ENCODE measurements at regions not wholly inside any gene's neighbourhood (a gene's known extent, or its start where the extent isn't known, plus 50 kb on each side); places are given as distances from the start of the nearest gene placed in this dataset.

DNA sequence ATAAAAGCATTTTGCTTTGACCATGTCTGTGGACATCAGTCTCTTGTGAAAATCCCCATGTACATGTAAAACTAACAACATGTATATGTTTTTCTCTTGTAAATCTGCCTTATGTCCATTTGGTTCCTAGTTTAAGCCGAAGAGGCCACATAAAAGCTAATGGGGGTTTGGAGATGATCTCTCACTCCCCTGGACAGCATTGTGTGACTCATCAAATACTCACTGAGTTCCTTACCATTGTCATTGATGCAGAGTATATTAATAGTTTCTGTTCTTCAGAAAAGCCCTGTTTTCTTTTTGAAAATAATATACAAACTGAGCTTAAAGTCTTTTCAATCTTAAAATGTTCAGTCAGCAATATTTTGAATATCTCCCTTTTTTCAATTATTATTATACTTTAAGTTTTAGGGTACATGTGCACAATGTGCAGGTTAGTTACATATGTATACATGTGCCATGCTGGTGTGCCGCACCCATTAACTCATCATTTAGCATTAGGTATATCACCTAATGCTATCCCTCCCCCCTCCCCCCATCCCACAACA is 536.7 kb upstream of the HTR2A start:
- Histone ChIP-seq H3K79me1 (ENCODE audit: low read depth in 1 of 2, low read length in 2 of 2) (no peaks in the 10 kb centered on the region), H3K9ac (ENCODE audit: low read depth, low read length) (no peak overlapping the region), H2BK120ac (ENCODE audit: low read depth, low read length) (no peak overlapping the region), H4K20me1 (ENCODE audit: insufficient read depth, low read length) (no peaks in the 10 kb centered on the region), H3K36me3 (ENCODE audit: control insufficient read depth, insufficient read depth, low read length) (no peaks in the 10 kb centered on the region), H3K4ac (ENCODE audit: low read depth, low read length) (no peak overlapping the region), H2BK5ac (ENCODE audit: low read depth, low read length, poor library complexity, severe bottlenecking) (no peak overlapping the region), H2AFZ (replicated peaks; ENCODE audit: low read length, poor library complexity) (no peak overlapping the region), H3K23ac (ENCODE audit: low read depth, low read length) (no peak overlapping the region), H2AK9ac (replicated peaks; ENCODE audit: low read depth, low read length, poor library complexity) (no peak overlapping the region), H3K14ac (replicated peaks; ENCODE audit: low read depth, low read length) (no peak overlapping the region), H4K5ac (ENCODE audit: low read depth, low read length) (no peak overlapping the region), H3K4me3 (ENCODE audit: insufficient read depth, low read depth, low read length) (no peak overlapping the region), H3K9me1 (ENCODE audit: insufficient read depth, low read length) (no peaks in the 10 kb centered on the region), H2BK15ac (ENCODE audit: low read depth, low read length) (no peak overlapping the region; the same call in 2 of the 3 replicates), H4K8ac (ENCODE audit: low read depth in 2 of 2, low read length in 2 of 2) (no peak overlapping the region), H4K91ac (ENCODE audit: insufficient read depth, low read depth, low read length) (no peak overlapping the region), H2BK20ac (ENCODE audit: low read depth, low read length) (no peak overlapping the region), H3K27ac (ENCODE audit: insufficient read depth, low read length) (no peak overlapping the region), H3K4me1 (ENCODE audit: control insufficient read depth, insufficient read depth, low read length) (peaks cover 4% of the 10 kb centered on the region; the same call in 1 of the 2 replicates), H3K18ac (ENCODE audit: low read depth, low read length) (no peak overlapping the region; the same call in 1 of the 2 replicates), H3K9me3 (ENCODE audit: control insufficient read depth, insufficient read depth, low read length) (no peaks in the 10 kb centered on the region), H3K27me3 (ENCODE audit: control insufficient read depth, insufficient read depth, low read length) (no peaks in the 10 kb centered on the region), H2AK5ac (ENCODE audit: low read depth, low read length) (no peak overlapping the region), H3K56ac (ENCODE audit: extremely low read depth, insufficient read depth, low read length) (no peak overlapping the region), H3K4me2 (ENCODE audit: low read depth, low read length) (no peak overlapping the region)
- in situ Hi-C loops (cut with MboI; ENCODE audit: low sequenced_read_pairs) (no loop called here), intact Hi-C loops (cut with micrococcal nuclease) (no loop called here), dilution Hi-C loops (cut with HindIII; ENCODE audit: low sequenced_read_pairs, unreplicated experiment) (no loop called here)
- ATAC-seq (ENCODE audit: low read depth) (no peak), DNase-seq (peak; percentile 65)
- CTCF ChIA-PET: interaction anchor here (1.2 kb wide), 1 partner anchor 9 kb away, joined by 4 read pairs; no protein-coding TSS in a partner anchor
- WGBS, 2 experiments (ENCODE audit: extremely low coverage in 2 of 2, insufficient read length in 1 of 2): no CpG with 5 or more reads among the region's 2 CpGs
- 0 out of 2 replicates have a peak, but pooled peaks have one; percentile 32 for TF ChIP-seq FOS (IDR thresholded peaks at IDR 0.05; ENCODE audit: low read depth, low read length)
- TF ChIP-seq ELK1 (IDR thresholded peaks at IDR 0.05; ENCODE audit: borderline replicate concordance, low read depth, low read length): no peak
- TF ChIP-seq NFE2L2 (IDR thresholded peaks at IDR 0.05; ENCODE audit: low read depth, low read length): peak; percentile 32; the same call in 1 of the 2 replicates
- TF ChIP-seq MAFK (IDR thresholded peaks at IDR 0.05; ENCODE audit: low read depth, low read length): peak; percentile 86
- no peak for TF ChIP-seq MXI1 (IDR thresholded peaks at IDR 0.05; ENCODE audit: borderline replicate concordance, low read depth, low read length)
- POLR2A ChIA-PET (ENCODE audit: unreplicated experiment): no interaction called here
- no TSS peak for BruUV-seq (replicated peaks)
